Common myeloid progenitor, CD34-positive (primary cell): ENCODE measurements at regions not wholly inside any gene's neighbourhood (a gene's known extent, or its start where the extent isn't known, plus 50 kb on each side); places are given as distances from the start of the nearest gene placed in this dataset.

Experiments
- CTCF ChIA-PET: fragments of 350-600 bp; sonication (Branson Sonifier 250); formaldehyde crosslinking; loops from one replicate; lab custom pipeline; 2021; ENCODE audit warnings: antibody characterized with exemption; lab: Charles Lee
- POLR2A ChIA-PET: fragments of 350-600 bp; sonication (Branson Sonifier 250); formaldehyde crosslinking; loops from one replicate; lab custom pipeline; 2021; ENCODE audit warnings: antibody characterized with exemption; lab: Charles Lee
- DNase-seq, 3 donors: peaks; one replicate each; pipeline versions ENCODE4 v3.0.0 to v3.0.0-alpha.2; 2013
- H3K27ac ChIP-seq, 2 experiments: 1 replicate in 1 of 2; 2 replicates in 1 of 2; pipeline ENCODE4 v1.7.0; 2013; ENCODE audit warnings: inconsistent platforms in 2 of 2, low read length in 2 of 2, mild to moderate bottlenecking in 2 of 2, low read depth in 1 of 2, moderate library complexity in 1 of 2; ENCODE audit not compliant: severe bottlenecking in 2 of 2, insufficient read depth in 1 of 2, poor library complexity in 1 of 2
- H3K27me3 ChIP-seq, 5 experiments: replicated peaks in 2 of 5; 1 replicate in 3 of 5; 2 replicates in 2 of 5; pipeline versions ENCODE4 v1.6.1 to v1.7.0; 2013; ENCODE audit warnings: low read length in 4 of 5, mild to moderate bottlenecking in 2 of 5, moderate library complexity in 2 of 5, inconsistent platforms in 1 of 5; ENCODE audit not compliant: insufficient read depth in 5 of 5, control insufficient read depth in 4 of 5
- H3K36me3 ChIP-seq, 4 experiments: 1 replicate in 2 of 4; 2 replicates in 2 of 4; pipeline versions ENCODE4 v1.6.1 to v1.7.0; 2013; ENCODE audit warnings: low read length in 3 of 4, control low read depth in 1 of 4, mild to moderate bottlenecking in 1 of 4; ENCODE audit not compliant: control insufficient read depth in 4 of 4, insufficient read depth in 4 of 4
- H3K4me1 ChIP-seq, 4 experiments: 1 replicate in 3 of 4; 2 replicates in 1 of 4; pipeline versions ENCODE4 v1.6.1 to v1.7.1; 2013; ENCODE audit warnings: low read length in 3 of 4, mild to moderate bottlenecking in 3 of 4, control low read depth in 1 of 4, inconsistent platforms in 1 of 4, moderate library complexity in 1 of 4; ENCODE audit not compliant: control insufficient read depth in 4 of 4, insufficient read depth in 4 of 4; ENCODE audit errors: control extremely low read depth in 1 of 4
- H3K4me3 ChIP-seq, 7 experiments: 1 replicate in 4 of 7; 2 replicates in 3 of 7; pipeline versions ENCODE4 v1.5.1 to v1.7.0; 2013; ENCODE audit warnings: mild to moderate bottlenecking in 7 of 7, low read length in 6 of 7, moderate library complexity in 6 of 7, inconsistent platforms in 2 of 7, low read depth in 2 of 7, control low read depth in 1 of 7; ENCODE audit not compliant: insufficient read depth in 4 of 7, control insufficient read depth in 1 of 7; ENCODE audit errors: extremely low read depth in 1 of 7
- H3K9me3 ChIP-seq, 5 experiments: 1 replicate in 4 of 5; 2 replicates in 1 of 5; pipeline versions ENCODE4 v1.6.1 to v1.7.1; 2013; ENCODE audit warnings: low read length in 4 of 5, mild to moderate bottlenecking in 2 of 5, inconsistent platforms in 1 of 5, low read depth in 1 of 5, moderate library complexity in 1 of 5; ENCODE audit not compliant: control insufficient read depth in 4 of 5, insufficient read depth in 2 of 5; ENCODE audit errors: control extremely low read depth in 1 of 5
- WGBS: methylation state at CpG from one replicate; pipeline ENCODE4 v1.1.5; 2013; ENCODE audit not compliant: insufficient coverage; 5-methylcytosine and 5-hydroxymethylcytosine counted together

DNA sequence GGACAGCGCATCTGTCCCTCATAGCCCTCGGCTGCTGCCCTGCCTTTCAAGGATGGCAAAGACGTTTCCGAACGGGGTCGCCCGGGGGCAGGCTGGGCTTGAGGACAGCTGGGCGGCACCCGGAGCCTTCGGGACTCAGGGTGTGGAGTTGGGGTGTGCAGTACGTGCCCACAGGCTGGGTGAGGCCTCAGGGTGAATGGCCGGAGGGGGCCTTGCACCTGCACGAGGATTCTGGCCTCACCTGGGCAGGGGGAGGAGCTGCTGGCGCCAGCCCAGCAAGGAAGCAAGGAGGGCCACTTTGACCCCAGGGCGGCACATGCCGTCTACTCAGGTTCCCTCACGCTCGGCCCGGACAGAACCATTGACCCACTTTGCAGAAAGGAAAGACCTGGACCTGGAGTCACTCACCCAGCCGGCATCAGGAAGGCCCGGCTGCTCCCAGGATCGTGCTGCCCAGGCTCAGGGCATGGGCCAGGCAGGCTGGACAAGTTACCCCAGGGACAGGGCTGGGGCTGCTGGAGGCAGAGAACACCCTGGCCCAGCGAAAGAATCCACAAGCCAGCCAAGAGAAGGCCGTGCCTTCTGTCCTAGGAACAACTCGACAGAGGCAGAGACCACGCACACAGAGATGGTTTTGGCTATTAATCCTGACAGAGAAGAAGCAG, 65.1 kb upstream of the TTC34 start:
- WGBS: 95% methylated on average over 26 of the region's 26 CpGs
- Histone ChIP-seq H3K36me3 (no peaks in the 10 kb centered on the region), H3K9me3 (peaks cover 0 to 9% (median 8%) of the 10 kb centered on the region in 5 experiments), H3K27ac (no peak overlapping the region), H3K4me3 (no peak overlapping the region), H3K4me1 (peaks cover 0 to 67% (median 39%) of the 10 kb centered on the region in 4 experiments), H3K27me3 (no peaks in the 10 kb centered on the region)
- ChIA-PET POLR2A (interaction anchor here (0.6 kb wide), 1 partner anchor 912 kb away, joined by 3 read pairs; no protein-coding TSS in a partner anchor), CTCF (interaction anchor here (1.0 to 2.0 kb wide), 3 partner anchors 11 to 146 kb away, joined by 3 to 4 read pairs (median 3); no protein-coding TSS in a partner anchor)
- DNase-seq: no peak

DNA sequence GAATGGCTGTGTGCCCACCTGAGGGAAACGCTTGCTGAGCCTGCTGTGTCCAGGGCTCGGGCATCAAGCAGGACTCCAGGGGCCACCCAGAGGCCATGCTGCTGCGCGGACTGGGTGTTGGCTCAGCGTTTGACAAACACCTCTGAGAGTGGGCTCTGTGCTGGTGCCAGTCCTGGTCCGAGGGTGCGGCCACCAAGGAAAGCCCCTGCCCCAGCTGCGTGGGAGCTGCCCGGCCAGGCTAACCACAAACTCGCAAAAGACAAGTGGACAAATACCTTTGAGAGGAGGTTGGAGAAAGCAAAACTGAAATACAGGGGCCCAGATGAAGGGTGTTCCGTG, 65.6 kb upstream of the TTC34 start:
- Histone ChIP-seq H3K27me3 (no peaks in the 10 kb centered on the region), H3K27ac (no peak overlapping the region), H3K4me3 (no peak overlapping the region), H3K4me1 (peaks cover 0 to 62% (median 39%) of the 10 kb centered on the region in 4 experiments), H3K36me3 (no peaks in the 10 kb centered on the region), H3K9me3 (peaks cover 0 to 14% (median 11%) of the 10 kb centered on the region in 5 experiments)
- POLR2A ChIA-PET: no interaction called here
- 97% methylated on average over 11 of the region's 11 CpGs for WGBS
- no peak for DNase-seq
- CTCF ChIA-PET: interaction anchor here (0.9 to 1.2 kb wide), 2 partner anchors 12 to 19 kb away, joined by 3 read pairs; no protein-coding TSS in a partner anchor

DNA sequence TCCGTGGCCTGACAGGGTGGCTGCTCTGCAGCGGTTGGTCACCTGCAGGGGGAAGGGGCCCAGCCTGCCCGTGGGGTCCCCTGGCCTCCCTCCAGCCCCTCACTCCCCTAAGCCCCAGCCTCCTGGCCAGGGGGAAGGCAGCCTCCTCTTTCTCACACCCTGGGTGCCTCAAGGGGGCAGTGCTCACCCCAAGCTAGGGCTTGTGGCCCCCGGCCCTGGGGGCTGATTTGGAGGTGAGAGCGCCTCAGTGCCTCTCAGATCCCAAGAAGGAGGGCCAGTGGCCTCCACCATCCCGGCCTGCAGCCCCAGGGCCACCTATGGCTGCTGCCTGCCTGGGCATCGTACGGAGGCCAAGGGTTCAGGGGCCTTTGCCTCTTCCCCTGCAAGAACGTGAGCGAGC, 66.4 kb upstream of the TTC34 start:
- Histone ChIP-seq H3K4me1 (peaks cover 0 to 57% (median 36%) of the 10 kb centered on the region in 4 experiments), H3K4me3 (no peak overlapping the region), H3K36me3 (no peaks in the 10 kb centered on the region), H3K27me3 (no peaks in the 10 kb centered on the region), H3K9me3 (peaks cover 0 to 16% (median 11%) of the 10 kb centered on the region in 5 experiments), H3K27ac (no peak overlapping the region)
- WGBS: 87% methylated on average over 9 of the region's 10 CpGs
- DNase-seq: no peak
- ChIA-PET CTCF (interaction anchor here (0.6 to 0.9 kb wide), 2 partner anchors 11 to 346 kb away, joined by 3 read pairs; no protein-coding TSS in a partner anchor), POLR2A (no interaction called here)

DNA sequence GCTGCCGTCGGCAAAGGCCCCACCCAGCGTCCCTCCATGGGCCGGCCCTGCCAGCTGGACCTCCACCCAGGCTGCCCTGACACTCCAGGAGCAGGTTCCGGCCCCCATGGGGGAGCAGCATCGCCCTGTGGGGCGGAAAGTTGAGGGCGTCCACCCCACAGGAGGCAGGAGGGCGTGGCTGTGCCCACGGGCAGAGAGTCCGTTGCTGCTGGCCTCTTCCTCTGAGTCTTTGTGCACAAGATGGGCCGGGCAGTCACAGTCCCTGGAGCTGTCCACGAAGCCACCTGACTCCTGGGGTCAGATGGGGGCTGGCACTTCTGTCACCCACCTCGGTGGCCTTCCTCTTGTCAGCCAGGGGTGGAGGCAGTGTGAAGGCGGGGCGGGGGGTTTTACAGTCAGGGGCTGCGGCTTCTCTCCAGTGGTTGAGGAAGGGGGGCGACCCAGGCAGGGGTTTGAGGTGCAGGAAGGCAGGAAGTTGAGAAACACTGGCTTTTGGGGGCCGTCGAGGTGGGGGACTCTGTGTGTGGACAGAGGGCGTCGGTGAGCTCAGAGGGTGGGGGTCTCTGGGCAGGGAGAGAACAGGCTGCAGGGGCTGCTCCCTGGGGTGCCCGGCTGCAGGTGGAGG, 67.2 kb upstream of the TTC34 start:
- H3K4me1 ChIP-seq: peaks cover 0 to 50% (median 29%) of the 10 kb centered on the region in 4 experiments
- no peaks in the 10 kb centered on the region for H3K27me3 ChIP-seq
- H3K36me3 ChIP-seq: no peaks in the 10 kb centered on the region
- peak; percentile 38 to 87 (median 82) for DNase-seq
- ChIA-PET CTCF (interaction anchor here (1.0 kb wide), 1 partner anchor 23 kb away, joined by 3 read pairs; no protein-coding TSS in a partner anchor), POLR2A (interaction anchor here (0.6 kb wide), 1 partner anchor 14 kb away, joined by 3 read pairs; no protein-coding TSS in a partner anchor)
- no peak overlapping the region for H3K27ac ChIP-seq
- peaks cover 0 to 16% (median 11%) of the 10 kb centered on the region in 5 experiments for H3K9me3 ChIP-seq
- peak overlapping the region in 1 of 7 experiments; percentile 4 for H3K4me3 ChIP-seq
- WGBS: 67% methylated on average over 12 of the region's 23 CpGs

DNA sequence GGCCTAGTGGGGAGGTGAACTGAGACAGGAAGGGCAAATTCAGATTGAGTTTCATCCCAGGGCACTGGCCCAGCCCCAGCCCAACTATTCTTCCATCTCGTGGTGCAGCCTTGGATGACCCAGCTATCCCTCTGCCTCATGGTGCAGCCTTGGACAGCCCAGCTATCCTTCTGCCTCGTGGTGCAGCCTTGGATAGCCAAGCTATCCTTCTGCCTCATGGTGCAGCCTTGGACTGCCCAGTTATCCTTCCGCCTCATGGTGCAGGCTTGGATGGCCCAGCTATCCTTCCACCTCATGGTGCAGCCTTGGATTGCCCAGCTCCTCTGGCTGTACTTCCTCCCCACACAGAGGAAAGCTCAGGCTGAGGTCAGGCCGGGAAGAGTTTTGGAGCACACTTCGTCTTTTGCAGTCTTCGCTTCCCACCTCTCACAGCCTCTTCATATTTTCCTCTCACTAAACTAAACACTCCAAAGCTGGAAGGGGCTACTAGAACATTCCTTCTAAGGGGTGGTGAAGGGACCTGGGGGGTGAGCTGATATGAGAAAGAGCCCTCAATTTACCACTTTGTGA, 69.8 kb upstream of the TTC34 start:
- Histone ChIP-seq H3K27ac (no peak overlapping the region), H3K27me3 (no peaks in the 10 kb centered on the region), H3K36me3 (no peaks in the 10 kb centered on the region), H3K4me1 (peaks cover 0 to 31% (median 19%) of the 10 kb centered on the region in 4 experiments), H3K9me3 (peaks cover 0 to 16% (median 11%) of the 10 kb centered on the region in 5 experiments), H3K4me3 (no peak overlapping the region)
- ChIA-PET CTCF (no interaction called here), POLR2A (no interaction called here)
- no peak for DNase-seq
- WGBS: 92% methylated on average over 3 of the region's 6 CpGs

DNA sequence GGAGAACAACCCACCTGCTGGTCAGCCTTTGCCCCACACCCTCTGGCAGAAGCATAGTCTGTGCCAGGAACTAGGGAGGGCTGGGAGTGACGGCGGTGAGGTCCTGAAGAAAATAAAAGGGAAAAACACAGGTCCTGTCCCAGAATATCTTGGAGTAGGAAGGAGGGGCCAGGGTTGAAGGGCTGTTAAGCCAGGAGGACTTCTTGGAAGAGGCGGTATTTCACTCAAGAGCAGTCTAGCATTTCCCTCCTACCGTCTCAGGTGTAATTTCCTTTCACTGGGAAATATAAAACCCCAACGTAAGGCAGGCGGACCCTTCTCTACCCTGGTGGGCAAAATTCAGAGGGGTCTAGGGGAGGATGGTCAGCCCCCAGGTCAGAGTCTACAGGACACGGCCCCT, 72.7 kb upstream of the TTC34 start:
- ChIA-PET POLR2A (no interaction called here), CTCF (no interaction called here)
- Histone ChIP-seq H3K27ac (no peak overlapping the region), H3K36me3 (no peaks in the 10 kb centered on the region), H3K9me3 (peaks cover 0 to 16% (median 11%) of the 10 kb centered on the region in 5 experiments), H3K4me3 (no peak overlapping the region), H3K27me3 (no peaks in the 10 kb centered on the region), H3K4me1 (peaks cover 0 to 7% (median 1%) of the 10 kb centered on the region in 4 experiments)
- no peak for DNase-seq
- WGBS: 87% methylated on average over 7 of the region's 7 CpGs
